ENCODE measurements at regions not wholly inside any gene's neighbourhood (a gene's known extent, or its start where the extent isn't known, plus 50 kb on each side); places are given as distances from the start of the nearest gene placed in this dataset.

GRCh38 chr1:177817937-177818875, 151.7 kb downstream of the SEC16B start:
- Histone ChIP-seq H3K27ac (peak overlapping the region; percentile 30), H3K36me3 (ENCODE audit: insufficient read depth) (no peaks in the 10 kb centered on the region), H3K79me2 (ENCODE audit: insufficient read depth, low read depth) (no peaks in the 10 kb centered on the region), H3K4me1 (ENCODE audit: low read depth, poor library complexity, severe bottlenecking) (peaks cover 39% of the 10 kb centered on the region), H3K4me2 (peak overlapping the region; percentile 48), H4K20me1 (ENCODE audit: insufficient read depth) (no peaks in the 10 kb centered on the region), H2AFZ (ENCODE audit: low read depth) (peak overlapping the region; percentile 36; the same call in 1 of the 2 replicates), H3K4me3 (IDR thresholded peaks at IDR 0.05; ENCODE audit: insufficient read depth, low read depth, low read length) (peak overlapping the region; percentile 44), H3K27me3 (ENCODE audit: insufficient read depth, low read depth) (no peaks in the 10 kb centered on the region), H3K9ac (no peak overlapping the region; the same call in 1 of the 2 replicates)
- TF ChIP-seq CTCF (conservative IDR thresholded peaks at IDR 0.05; ENCODE audit: low read depth, low read length), result 0 out of 2 replicates have a peak, but pooled peaks have one; percentile 24

GRCh38 chr1:177812650-177813049, 157.2 kb downstream of the SEC16B start:
- Histone ChIP-seq H3K9ac (no peak overlapping the region), H3K4me3 (IDR thresholded peaks at IDR 0.05; ENCODE audit: insufficient read depth, low read depth, low read length) (no peak overlapping the region), H3K4me2 (no peak overlapping the region), H3K4me1 (ENCODE audit: low read depth, poor library complexity, severe bottlenecking) (peaks cover 23% of the 10 kb centered on the region), H2AFZ (ENCODE audit: low read depth) (no peak overlapping the region), H3K79me2 (ENCODE audit: insufficient read depth, low read depth) (no peaks in the 10 kb centered on the region), H4K20me1 (ENCODE audit: insufficient read depth) (no peaks in the 10 kb centered on the region), H3K27ac (no peak overlapping the region), H3K27me3 (ENCODE audit: insufficient read depth, low read depth) (no peaks in the 10 kb centered on the region), H3K36me3 (ENCODE audit: insufficient read depth) (no peaks in the 10 kb centered on the region)
- TF ChIP-seq CTCF (conservative IDR thresholded peaks at IDR 0.05; ENCODE audit: low read depth, low read length), result no peak

GRCh38 chr1:177812144-177812543, 157.7 kb downstream of the SEC16B start:
- no peak overlapping the region for H2AFZ ChIP-seq (ENCODE audit: low read depth)
- no peak overlapping the region for H3K4me2 ChIP-seq
- no peak overlapping the region for H3K27ac ChIP-seq
- peaks cover 18% of the 10 kb centered on the region for H3K4me1 ChIP-seq (ENCODE audit: low read depth, poor library complexity, severe bottlenecking)
- H3K4me3 ChIP-seq (IDR thresholded peaks at IDR 0.05; ENCODE audit: insufficient read depth, low read depth, low read length), result no peak overlapping the region
- H3K9ac ChIP-seq, result no peak overlapping the region
- H3K27me3 ChIP-seq (ENCODE audit: insufficient read depth, low read depth), result no peaks in the 10 kb centered on the region
- no peaks in the 10 kb centered on the region for H4K20me1 ChIP-seq (ENCODE audit: insufficient read depth)
- no peaks in the 10 kb centered on the region for H3K79me2 ChIP-seq (ENCODE audit: insufficient read depth, low read depth)
- H3K36me3 ChIP-seq (ENCODE audit: insufficient read depth), result no peaks in the 10 kb centered on the region
- no peak for TF ChIP-seq CTCF (conservative IDR thresholded peaks at IDR 0.05; ENCODE audit: low read depth, low read length)

- peaks cover 16% of the 10 kb centered on the region for H3K4me1 ChIP-seq (ENCODE audit: low read depth, poor library complexity, severe bottlenecking)
- H3K9ac ChIP-seq, result no peak overlapping the region
- no peak overlapping the region for H2AFZ ChIP-seq (ENCODE audit: low read depth)
- H3K27ac ChIP-seq, result no peak overlapping the region
- no peak overlapping the region for H3K4me3 ChIP-seq (IDR thresholded peaks at IDR 0.05; ENCODE audit: insufficient read depth, low read depth, low read length)
- no peak for TF ChIP-seq CTCF (conservative IDR thresholded peaks at IDR 0.05; ENCODE audit: low read depth, low read length)
- H4K20me1 ChIP-seq (ENCODE audit: insufficient read depth), result no peaks in the 10 kb centered on the region
- H3K27me3 ChIP-seq (ENCODE audit: insufficient read depth, low read depth), result no peaks in the 10 kb centered on the region
- H3K36me3 ChIP-seq (ENCODE audit: insufficient read depth), result no peaks in the 10 kb centered on the region
- no peaks in the 10 kb centered on the region for H3K79me2 ChIP-seq (ENCODE audit: insufficient read depth, low read depth)
- H3K4me2 ChIP-seq, result no peak overlapping the region
These were observed 158.4 kb downstream of the SEC16B start for GRCh38 chr1:177811429-177811828.
